NCI-H1092 (cell line): ENCODE measurements at regions not wholly inside any gene's neighbourhood (a gene's known extent, or its start where the extent isn't known, plus 50 kb on each side); places are given as distances from the start of the nearest gene placed in this dataset.
"Not testable (repeated sequence)": the region's sequence is repeated elsewhere in the genome, so short reads cannot be mapped to it uniquely, and the experiment has no call there.

ENCODE experiments used
- DNase-seq: peaks from one replicate; lab custom pipeline; 2025; lab: John Stamatoyannopoulos, UW

- no peak for DNase-seq
Observed at GRCh38 chr10:35780970-35781642, 139.0 kb upstream of the FZD8 start.

GRCh38 chr10:35778306-35778705 is 136.2 kb upstream of the FZD8 start:
- no peak for DNase-seq

- not testable (repeated sequence) for DNase-seq
Observed at GRCh38 chr10:35776557-35776956, 134.5 kb upstream of the FZD8 start.

GRCh38 chr10:35774109-35774508 is 132.0 kb upstream of the FZD8 start:
- DNase-seq, result no peak

DNA sequence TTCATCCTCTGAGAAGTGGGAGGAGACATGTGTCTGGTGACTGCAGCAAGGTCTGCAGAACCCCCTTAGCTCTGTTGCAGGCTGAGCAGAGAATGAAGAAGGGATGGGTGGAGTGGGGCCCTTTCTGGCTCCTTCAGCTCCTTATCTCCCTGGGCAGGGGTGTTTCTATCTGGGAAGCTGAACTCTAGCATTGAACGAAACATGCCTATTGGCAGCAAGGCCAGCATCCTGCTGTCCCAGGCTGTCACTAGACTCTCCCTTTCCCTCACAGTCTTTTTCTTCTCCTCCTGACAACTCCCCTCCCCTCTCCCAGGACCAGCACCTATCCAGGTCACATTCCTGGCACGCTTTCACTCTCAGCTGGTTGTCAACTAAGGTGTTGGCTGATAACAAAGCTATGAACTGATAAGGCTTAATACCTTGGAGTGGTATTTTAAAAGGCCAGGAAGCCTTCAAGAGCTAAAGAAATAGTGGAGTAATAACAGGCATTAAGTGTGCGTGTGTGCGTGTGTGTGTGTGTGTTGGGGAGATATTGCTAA is 128.8 kb upstream of the FZD8 start:
- DNase-seq, result no peak

GRCh38 chr10:35769795-35770194 is 127.7 kb upstream of the FZD8 start:
- DNase-seq, result no peak

GRCh38 chr10:35768731-35769130 is 126.6 kb upstream of the FZD8 start:
- no peak for DNase-seq

GRCh38 chr10:35768011-35768410 is 125.9 kb upstream of the FZD8 start:
- no peak for DNase-seq

GRCh38 chr10:35765996-35766395 is 123.9 kb upstream of the FZD8 start:
- no peak for DNase-seq

DNA sequence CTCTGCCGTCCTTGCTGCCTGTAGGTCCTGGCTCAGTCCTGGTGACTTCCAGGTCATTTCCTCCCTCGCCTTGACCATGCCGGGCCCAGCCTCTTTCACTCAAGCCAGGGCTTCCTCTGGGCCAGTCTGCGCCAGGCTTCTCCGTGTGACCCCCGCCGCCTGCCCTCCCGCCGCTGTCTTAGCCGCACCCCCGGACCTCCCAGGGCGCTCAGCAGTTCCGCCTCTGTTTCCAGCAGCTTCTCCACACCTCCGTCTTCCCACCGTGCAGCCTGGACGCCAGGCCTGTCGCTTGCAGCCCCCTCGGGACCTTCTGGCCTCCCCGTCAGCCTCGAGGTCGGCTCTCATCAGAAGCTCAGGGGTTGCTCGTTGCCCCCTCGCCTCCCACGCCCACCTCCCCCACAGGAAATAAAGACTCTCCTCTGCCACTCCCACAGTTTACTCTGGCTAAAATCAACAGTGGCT is 123.0 kb upstream of the FZD8 start:
- no peak for DNase-seq

- DNase-seq, result no peak
Observed at GRCh38 chr10:35762311-35763030, 120.4 kb upstream of the FZD8 start.

DNA sequence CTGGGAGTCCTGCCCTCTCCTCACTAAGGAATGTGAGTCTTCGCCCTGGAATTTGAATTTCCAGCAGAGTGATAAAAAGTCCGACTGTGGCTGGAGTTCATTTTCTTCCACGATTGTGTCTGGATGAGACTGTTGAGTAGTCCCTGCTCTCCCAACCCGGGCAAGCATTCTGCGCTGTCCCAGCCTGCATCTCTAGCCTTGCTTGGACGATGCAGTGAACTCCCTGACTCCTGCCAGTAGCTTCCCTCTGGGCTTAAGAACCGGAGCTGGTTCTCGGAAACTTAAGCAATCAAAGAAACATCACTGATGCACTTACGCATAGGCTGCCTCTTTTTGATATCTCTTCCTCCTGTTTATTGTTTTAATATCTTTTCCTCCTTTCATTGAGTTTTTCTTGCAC is 116.0 kb upstream of the FZD8 start:
- no peak for DNase-seq

GRCh38 chr10:35754519-35754918 is 112.4 kb upstream of the FZD8 start:
- no peak for DNase-seq

- no peak for DNase-seq
Observed at GRCh38 chr10:35752469-35753461, 110.7 kb upstream of the FZD8 start.

GRCh38 chr10:35751347-35751746 is 109.3 kb upstream of the FZD8 start:
- no peak for DNase-seq

GRCh38 chr10:35749230-35749629 is 107.1 kb upstream of the FZD8 start:
- no peak for DNase-seq

DNA sequence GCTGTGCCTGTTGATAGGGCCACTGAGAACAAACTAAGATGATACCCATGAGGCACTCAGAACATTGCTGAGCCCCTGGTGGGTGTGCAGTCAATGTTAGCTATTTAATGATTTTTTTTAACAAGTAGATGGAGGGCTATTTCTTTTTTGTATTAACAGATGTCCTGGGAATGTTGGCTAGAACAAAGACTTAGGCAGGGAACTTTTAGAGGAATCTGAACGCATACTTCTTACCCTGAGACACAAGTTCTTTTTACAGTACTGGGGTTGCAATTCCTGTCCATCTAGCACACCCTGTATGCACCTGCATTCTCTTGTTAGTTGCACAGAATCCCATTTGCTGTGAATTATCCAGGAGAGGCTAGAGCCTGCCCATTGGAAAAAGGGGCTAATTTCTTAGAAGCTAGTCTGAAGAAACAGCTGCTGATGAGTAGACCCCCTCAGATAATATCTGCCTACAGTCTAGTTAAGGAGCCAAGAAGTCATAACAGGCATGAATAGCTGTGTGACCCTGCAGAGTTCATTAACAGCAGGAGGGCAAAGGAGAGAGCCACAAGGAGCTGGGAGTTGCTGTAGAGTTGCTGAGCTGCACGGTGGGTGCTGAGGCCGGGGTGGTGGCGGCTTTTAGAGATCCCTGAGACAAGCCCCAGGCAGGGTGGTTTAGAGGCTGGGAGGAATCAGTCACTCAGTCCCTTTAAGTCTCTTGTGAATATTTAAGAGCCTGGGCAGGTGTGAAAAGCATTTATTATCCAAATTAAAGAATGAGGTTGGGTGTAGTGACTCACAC is 103.7 kb upstream of the FZD8 start:
- no peak for DNase-seq

GRCh38 chr10:35743851-35744250 is 101.8 kb upstream of the FZD8 start:
- DNase-seq, result no peak

DNA sequence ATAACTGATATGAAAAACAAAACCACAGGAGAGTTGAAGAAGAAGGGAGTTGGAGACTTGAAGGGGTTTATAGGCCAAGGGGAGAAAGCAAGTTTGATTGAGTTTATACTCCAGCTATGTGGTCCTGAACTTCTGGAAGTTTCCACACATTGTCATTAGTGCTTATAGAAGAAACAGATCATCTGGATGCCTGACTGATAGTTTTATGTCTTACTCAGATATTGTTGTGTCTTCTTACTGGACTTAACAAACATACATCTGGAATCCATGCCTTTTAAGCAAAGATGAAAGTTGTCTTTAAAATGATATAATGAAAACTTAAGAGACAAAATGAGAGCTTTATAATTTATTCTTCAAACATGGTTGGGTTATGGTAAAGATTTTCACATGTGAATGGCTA is 101.3 kb upstream of the FZD8 start:
- DNase-seq, result no peak

- DNase-seq, result no peak
Observed at GRCh38 chr10:35739998-35740397, 97.9 kb upstream of the FZD8 start.

DNA sequence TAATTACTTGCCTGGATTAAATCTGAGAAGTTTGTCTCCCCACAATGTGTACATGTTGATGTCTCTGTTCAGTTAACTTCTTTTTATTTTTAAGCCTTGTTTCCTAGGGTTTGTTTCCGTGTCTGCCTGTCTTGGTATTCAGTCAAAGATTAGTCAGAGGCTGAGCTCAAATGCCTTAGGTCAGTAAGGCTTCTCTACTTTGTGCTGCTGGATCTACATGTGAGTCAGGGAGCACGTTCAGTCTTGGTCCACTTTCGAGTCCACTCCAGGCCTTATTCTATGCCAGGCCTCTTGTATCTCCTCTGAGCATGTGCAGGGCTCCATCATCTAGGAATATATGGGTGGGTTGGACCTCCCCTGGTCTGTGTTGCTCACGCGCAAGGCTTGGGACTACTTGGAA is 93.3 kb upstream of the FZD8 start:
- DNase-seq, result no peak
